Fibroblast of skin of right quadriceps (primary cell): ENCODE measurements at regions not wholly inside any gene's neighbourhood (a gene's known extent, or its start where the extent isn't known, plus 50 kb on each side); places are given as distances from the start of the nearest gene placed in this dataset.

Experiments used
- DNase-seq: peaks from one replicate; pipeline ENCODE4 v3.0.0-alpha.2; 2013

DNA sequence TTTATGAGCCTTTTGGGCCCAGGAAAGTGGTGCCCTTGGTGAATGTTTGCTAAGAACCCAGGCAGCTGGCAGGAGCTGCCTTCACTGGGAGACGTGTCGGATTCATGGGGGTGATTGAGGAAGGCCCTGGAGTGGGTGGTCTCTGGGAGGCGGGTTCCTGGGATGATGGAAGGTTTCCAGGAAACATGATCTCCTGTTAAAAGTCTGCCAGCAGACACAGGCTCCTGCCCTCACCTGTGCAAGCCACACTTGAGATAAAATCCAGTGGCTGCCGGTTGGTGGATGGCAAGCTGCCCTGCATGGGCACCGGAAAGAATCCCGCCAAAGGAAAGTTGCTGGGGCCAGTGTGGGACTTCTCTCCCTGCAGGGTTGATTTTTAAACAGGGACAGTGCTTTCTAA, 189.0 kb upstream of the CIBAR2 start:
- no peak for DNase-seq

DNA sequence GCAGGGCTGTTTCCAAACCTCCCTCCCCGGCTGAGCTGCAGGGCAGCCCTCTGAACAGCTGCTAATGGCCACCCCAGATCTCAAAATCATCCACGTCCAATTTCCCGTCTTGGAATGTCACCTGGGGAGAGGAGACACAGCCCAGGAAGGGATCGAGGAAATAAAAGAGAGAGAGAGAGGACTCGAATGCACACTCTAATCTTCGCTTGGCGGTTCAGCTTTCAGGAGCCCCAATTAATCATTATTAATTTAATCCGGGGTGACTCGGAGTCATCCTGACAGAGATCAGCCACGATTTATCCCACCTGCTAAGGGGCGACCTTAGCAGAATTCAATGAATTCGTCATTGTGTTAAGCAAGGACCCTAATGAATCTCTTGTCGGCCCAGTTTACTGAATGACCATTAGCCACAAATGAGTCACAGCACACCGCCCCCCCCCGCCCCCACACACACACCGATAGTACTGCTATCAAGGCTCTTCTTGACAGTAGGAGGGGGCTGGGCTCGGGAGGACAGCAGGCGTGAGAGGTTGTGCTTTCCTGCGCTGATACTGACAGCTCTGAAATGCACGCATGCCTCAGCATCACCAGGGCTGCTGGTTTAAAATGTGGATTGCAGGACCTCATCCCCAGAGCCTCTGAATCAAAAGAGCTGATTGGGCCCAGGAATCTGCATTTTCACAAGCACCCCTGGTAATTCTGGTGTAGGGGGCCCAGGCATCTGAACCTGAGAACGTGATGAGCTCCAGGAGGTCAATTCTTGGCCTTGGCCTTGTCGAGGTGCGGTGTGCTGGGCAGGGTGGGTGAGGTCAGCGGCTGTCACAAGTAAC, 190.0 kb upstream of the CIBAR2 start:
- peak; percentile 48 for DNase-seq

GRCh38 chr16:85302848-85303353, 190.6 kb upstream of the CIBAR2 start:
- DNase-seq, result no peak

DNA sequence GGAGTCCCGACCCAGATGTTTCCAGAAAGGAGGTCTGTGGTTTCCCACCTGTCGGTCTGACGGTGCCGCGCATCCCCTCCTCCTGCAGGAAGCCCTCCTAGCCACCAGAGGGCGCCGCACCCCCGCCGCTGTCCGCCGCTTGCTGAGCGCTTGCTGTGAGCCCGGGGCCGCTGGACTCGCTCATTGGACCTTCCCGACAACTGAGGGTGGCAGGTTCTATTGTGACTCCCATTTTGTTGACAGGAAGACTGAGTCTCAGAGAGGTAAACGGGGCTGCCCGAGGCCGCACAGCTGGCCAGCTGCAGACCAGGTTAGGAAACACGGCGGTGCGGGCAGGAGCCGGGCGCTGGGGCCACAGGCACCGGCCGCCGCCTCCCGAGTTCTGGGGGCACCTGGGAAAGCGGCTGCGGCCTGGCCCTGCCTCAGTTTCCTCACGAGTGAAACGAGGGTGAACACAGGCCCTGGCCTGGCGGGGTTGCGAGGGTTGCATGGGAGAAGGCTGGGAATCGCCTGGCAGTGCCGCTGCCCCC, 191.1 kb upstream of the CIBAR2 start:
- DNase-seq, result peak; percentile 49

- no peak for DNase-seq
Observed at GRCh38 chr16:85304337-85304736, 192.1 kb upstream of the CIBAR2 start.

DNA sequence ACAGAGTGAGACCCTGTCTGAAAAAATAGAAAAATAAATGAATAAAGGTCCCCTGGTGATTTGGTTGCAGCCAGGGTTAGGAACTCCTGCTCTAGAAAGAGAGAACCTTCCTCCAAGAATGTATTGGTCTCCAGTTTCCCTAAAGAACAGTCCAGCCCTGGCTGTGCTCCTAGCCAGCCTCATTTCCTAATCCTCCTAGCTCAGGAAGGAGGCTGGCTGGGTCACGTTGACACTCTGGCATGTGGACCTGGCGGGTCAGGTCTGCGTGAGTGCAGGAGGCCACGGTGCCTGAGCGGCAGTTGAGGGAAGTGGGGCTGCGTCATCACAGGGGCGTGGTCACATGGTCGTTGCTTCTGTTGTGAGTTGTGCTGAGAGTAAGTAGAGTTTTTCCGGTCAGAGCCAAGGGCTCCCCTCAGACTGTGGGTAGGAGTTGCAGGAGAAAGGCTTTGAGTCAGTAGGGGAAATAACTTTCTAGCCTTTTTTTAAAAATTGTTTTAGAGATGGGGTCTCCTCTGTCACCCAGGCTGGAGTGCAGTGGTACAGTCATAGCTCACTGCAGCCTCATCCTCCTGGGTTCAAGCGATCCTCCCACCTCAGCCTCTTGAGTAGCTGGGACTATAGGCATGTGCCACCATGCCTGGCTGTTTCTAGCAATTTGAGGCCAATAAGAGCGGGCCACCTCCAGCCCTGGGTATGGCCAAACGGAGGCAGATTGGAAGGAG, 194.0 kb upstream of the CIBAR2 start:
- DNase-seq, result peak; percentile 76

GRCh38 chr16:85306793-85307551, 194.7 kb upstream of the CIBAR2 start:
- DNase-seq, result no peak

- no peak for DNase-seq
Observed at GRCh38 chr16:85307552-85308364, 195.5 kb upstream of the CIBAR2 start.

GRCh38 chr16:85308611-85309540, 196.6 kb upstream of the CIBAR2 start:
- no peak for DNase-seq

GRCh38 chr16:85309656-85310587, 197.7 kb upstream of the CIBAR2 start:
- no peak for DNase-seq

DNA sequence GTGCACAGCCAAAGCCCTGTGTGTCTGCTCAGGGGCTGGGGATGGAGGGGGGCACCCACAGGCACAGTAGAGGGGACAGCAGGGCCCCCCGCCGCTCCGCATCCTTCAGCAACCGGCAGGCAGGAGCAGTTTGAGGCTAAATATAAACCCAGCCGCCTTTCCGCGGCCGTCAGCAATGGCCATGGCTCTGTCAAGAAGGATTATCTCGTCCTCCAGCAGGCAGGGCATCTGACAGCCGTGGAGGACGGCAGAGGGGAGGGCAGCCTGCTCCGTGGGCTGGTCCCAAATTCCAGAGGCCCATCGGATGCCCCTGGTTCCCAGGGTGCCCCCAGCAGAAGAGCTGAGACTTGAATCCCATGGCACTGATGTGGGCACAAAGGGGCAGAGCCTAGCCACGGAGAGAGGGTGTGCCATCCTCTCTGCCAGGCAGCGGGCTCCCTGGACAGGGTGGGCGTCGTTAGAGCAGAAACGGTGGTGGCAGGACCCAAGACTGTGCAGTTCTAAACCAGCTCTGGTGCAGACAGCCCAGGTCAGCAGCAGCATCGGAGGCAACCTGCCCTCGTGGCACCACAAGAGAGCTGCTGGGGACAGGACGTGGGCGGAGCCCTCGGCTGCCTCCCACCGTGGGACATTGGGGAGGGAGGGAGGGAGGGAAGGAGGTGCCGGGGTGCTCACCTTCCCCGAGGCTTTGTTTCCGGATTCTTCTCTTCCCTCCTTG, 198.8 kb upstream of the CIBAR2 start:
- DNase-seq, result no peak

DNA sequence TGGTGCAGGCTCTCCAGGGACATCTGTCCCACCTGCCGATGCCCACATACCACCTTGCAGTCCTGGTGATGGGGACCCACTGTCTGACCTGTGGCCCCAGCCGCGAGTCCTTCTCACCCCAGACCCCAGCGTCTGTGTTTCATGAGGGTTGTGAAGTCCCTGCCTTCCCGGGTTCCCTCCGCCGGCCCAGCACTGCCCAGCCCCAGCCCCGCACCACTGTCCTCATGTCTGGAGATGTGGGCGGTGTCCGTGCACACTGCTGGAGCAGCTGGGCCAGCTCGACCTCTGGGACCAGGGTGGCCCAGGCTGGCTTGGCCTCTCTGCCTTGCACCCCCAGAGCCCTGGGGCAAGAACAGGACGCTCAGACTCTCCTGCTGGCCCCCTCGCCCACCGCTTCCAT, 199.5 kb upstream of the CIBAR2 start:
- DNase-seq, result no peak

DNA sequence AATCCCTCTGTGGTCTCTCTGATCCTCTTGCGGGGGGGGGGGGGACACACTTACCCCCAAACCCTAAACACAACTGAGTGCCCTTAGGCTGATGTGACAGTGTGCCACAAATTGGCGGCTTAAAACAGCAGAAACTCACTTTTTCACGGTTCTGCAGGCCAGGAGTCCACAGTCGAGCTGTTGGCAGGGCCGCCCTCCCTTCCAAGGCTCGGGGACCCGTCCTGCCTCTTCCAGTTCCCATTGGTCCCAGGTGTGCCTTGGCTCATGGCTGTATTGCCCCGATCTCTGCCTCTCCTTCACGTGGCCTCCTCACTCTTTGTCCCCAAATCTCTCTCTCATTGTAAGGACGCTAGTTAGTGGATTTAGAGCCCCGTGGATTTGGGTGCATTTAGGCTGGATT, 199.9 kb upstream of the CIBAR2 start:
- DNase-seq, result no peak

- no peak for DNase-seq
Observed at GRCh38 chr16:85312642-85313525, 200.6 kb upstream of the CIBAR2 start.

GRCh38 chr16:85313526-85314301, 201.4 kb upstream of the CIBAR2 start:
- DNase-seq, result peak; percentile 36

GRCh38 chr16:85314512-85314971, 202.3 kb upstream of the CIBAR2 start:
- DNase-seq, result no peak

GRCh38 chr16:85315866-85316265, 203.6 kb upstream of the CIBAR2 start:
- DNase-seq, result no peak
